IMR-90 (cell line): ENCODE measurements at regions not wholly inside any gene's neighbourhood (a gene's known extent, or its start where the extent isn't known, plus 50 kb on each side); places are given as distances from the start of the nearest gene placed in this dataset.
"Not testable (repeated sequence)": the region's sequence is repeated elsewhere in the genome, so short reads cannot be mapped to it uniquely, and the experiment has no call there.

Experiments used
- ATAC-seq: fragments of 200-7000 bp; cut with Tn5 transposase; 2 replicates; pipeline ENCODE4 v1.9.1; 2020; ENCODE audit warnings: low read depth, mild to moderate bottlenecking, moderate library complexity
- BruUV-seq: library from RNA; stranded (reverse); fragments of 400-500 nt; replicated peaks from 2 replicates; lab custom pipeline; 2021; lab: Mats Ljungman, UMichigan
- CTCF ChIA-PET: fragments of 300-600 bp; formaldehyde crosslinking; extraction: SDS; loops from one replicate; lab custom pipeline; 2021; ENCODE audit warnings: antibody characterized with exemption; lab: Yijun Ruan, JAX
- POLR2A ChIA-PET: fragments of 300-600 bp; sonication (Branson Sonifier 250); formaldehyde crosslinking; loops from one replicate; lab custom pipeline; 2022; ENCODE audit warnings: antibody characterized with exemption; ENCODE audit not compliant: unreplicated experiment; lab: Charles Lee
- DNase-seq: peaks from one replicate; pipeline ENCODE4 v3.0.0; 2013
- H2AFZ ChIP-seq: replicated peaks from 2 replicates; pipeline ENCODE3; 2013; ENCODE audit warnings: low read length, mild to moderate bottlenecking; ENCODE audit not compliant: poor library complexity
- H2AK5ac ChIP-seq: 2 replicates; pipeline ENCODE4 v1.6.1; 2013; ENCODE audit warnings: low read depth, low read length, inconsistent platforms
- H2AK9ac ChIP-seq: replicated peaks from 2 replicates; pipeline ENCODE3; 2013; ENCODE audit warnings: mild to moderate bottlenecking, low read depth, low read length, moderate library complexity; ENCODE audit not compliant: poor library complexity
- H2BK120ac ChIP-seq: 2 replicates; pipeline ENCODE4 v1.6.1; 2013; ENCODE audit warnings: low read depth, low read length, inconsistent platforms
- H2BK15ac ChIP-seq: 3 replicates; pipeline ENCODE4 v1.6.1; 2013; ENCODE audit warnings: low read depth, low read length, inconsistent platforms
- H2BK20ac ChIP-seq: 2 replicates; pipeline ENCODE4 v1.6.1; 2013; ENCODE audit warnings: low read depth, mild to moderate bottlenecking, inconsistent platforms, low read length, moderate library complexity
- H2BK5ac ChIP-seq: 2 replicates; pipeline ENCODE4 v1.6.1; 2013; ENCODE audit warnings: mild to moderate bottlenecking, low read depth, low read length, inconsistent platforms; ENCODE audit not compliant: poor library complexity, severe bottlenecking
- H3K14ac ChIP-seq: replicated peaks from 2 replicates; pipeline ENCODE4 v1.6.1; 2013; ENCODE audit warnings: low read depth, low read length, inconsistent platforms
- H3K18ac ChIP-seq: 2 replicates; pipeline ENCODE4 v1.6.1; 2013; ENCODE audit warnings: low read depth, low read length, control low read depth
- H3K23ac ChIP-seq: 2 replicates; pipeline ENCODE4 v1.6.1; 2013; ENCODE audit warnings: low read depth, low read length, inconsistent platforms
- H3K27ac ChIP-seq: 2 replicates; pipeline ENCODE4 v1.5.1; 2013; ENCODE audit warnings: mild to moderate bottlenecking, control low read depth, low read length; ENCODE audit not compliant: insufficient read depth
- H3K27me3 ChIP-seq: 2 replicates; pipeline ENCODE4 v1.6.1; 2013; ENCODE audit warnings: low read length; ENCODE audit not compliant: control insufficient read depth, insufficient read depth
- H3K36me3 ChIP-seq: 2 replicates; pipeline ENCODE4 v1.6.1; 2013; ENCODE audit warnings: low read length, mixed read lengths; ENCODE audit not compliant: control insufficient read depth, insufficient read depth
- H3K4ac ChIP-seq: 2 replicates; pipeline ENCODE4 v1.6.1; 2013; ENCODE audit warnings: low read depth, low read length, inconsistent platforms
- H3K4me1 ChIP-seq: 2 replicates; pipeline ENCODE4 v1.6.1; 2013; ENCODE audit warnings: low read length, mixed read lengths; ENCODE audit not compliant: control insufficient read depth, insufficient read depth
- H3K4me2 ChIP-seq: 2 replicates; pipeline ENCODE4 v1.6.1; 2013; ENCODE audit warnings: low read depth, mild to moderate bottlenecking, control low read depth, low read length, moderate library complexity
- H3K4me3 ChIP-seq: 2 replicates; pipeline ENCODE4 v1.5.1; 2013; ENCODE audit warnings: low read depth, mild to moderate bottlenecking, control low read depth, low read length, moderate library complexity; ENCODE audit not compliant: insufficient read depth
- H3K56ac ChIP-seq: 2 replicates; pipeline ENCODE4 v1.6.1; 2013; ENCODE audit warnings: low read length, inconsistent platforms; ENCODE audit not compliant: insufficient read depth; ENCODE audit errors: extremely low read depth
- H3K79me1 ChIP-seq, 2 experiments: 2 replicates each; pipeline ENCODE4 v1.6.1; 2013; ENCODE audit warnings: low read length in 2 of 2, inconsistent platforms in 1 of 2, low read depth in 1 of 2
- H3K9ac ChIP-seq: 2 replicates; pipeline ENCODE4 v1.6.1; 2013; ENCODE audit warnings: low read depth, low read length, control low read depth
- H3K9me1 ChIP-seq: 2 replicates; pipeline ENCODE4 v1.6.1; 2013; ENCODE audit warnings: low read length, inconsistent platforms; ENCODE audit not compliant: insufficient read depth
- H3K9me3 ChIP-seq: 2 replicates; pipeline ENCODE4 v1.6.1; 2013; ENCODE audit warnings: low read length; ENCODE audit not compliant: control insufficient read depth, insufficient read depth
- H4K20me1 ChIP-seq: 2 replicates; pipeline ENCODE4 v1.6.1; 2013; ENCODE audit warnings: low read length, inconsistent platforms; ENCODE audit not compliant: insufficient read depth
- H4K5ac ChIP-seq: 2 replicates; pipeline ENCODE4 v1.6.1; 2013; ENCODE audit warnings: mild to moderate bottlenecking, low read depth, low read length, control low read depth
- H4K8ac ChIP-seq, 2 experiments: 2 replicates each; pipeline ENCODE4 v1.6.1; 2013; ENCODE audit warnings: low read depth in 2 of 2, low read length in 2 of 2, control low read depth in 1 of 2, inconsistent platforms in 1 of 2
- H4K91ac ChIP-seq: 2 replicates; pipeline ENCODE4 v1.6.1; 2013; ENCODE audit warnings: low read depth, low read length, inconsistent platforms; ENCODE audit not compliant: insufficient read depth
- BHLHE40 ChIP-seq: fragments of 150-350 bp; IDR thresholded peaks from 2 replicates; pipeline ENCODE4 v1.6.1; 2016; ENCODE audit warnings: mild to moderate bottlenecking, low read depth, low read length
- CEBPB ChIP-seq: IDR thresholded peaks from 2 replicates; pipeline ENCODE4 v1.6.1; 2012; ENCODE audit warnings: low read depth, low read length, improper control_type of control experiment
- MAFK ChIP-seq: IDR thresholded peaks from 2 replicates; pipeline ENCODE4 v1.6.1; 2012; ENCODE audit warnings: low read depth, low read length, improper control_type of control experiment
- POLR2A ChIP-seq: IDR thresholded peaks from 2 replicates; pipeline ENCODE4 v1.6.1; 2012; ENCODE audit warnings: mild to moderate bottlenecking, low read depth, low read length
- RAD21 ChIP-seq: IDR thresholded peaks from 2 replicates; pipeline ENCODE4 v1.6.1; 2012; ENCODE audit warnings: low read length, improper control_type of control experiment
- USF2 ChIP-seq: fragments of 150-350 bp; IDR thresholded peaks from 2 replicates; pipeline ENCODE4 v1.6.1; 2017; ENCODE audit warnings: mild to moderate bottlenecking, antibody characterized with exemption, low read length, low read depth
- WGBS, 2 experiments: methylation state at CpG; one replicate each; pipeline versions ENCODE4 v1.1.5 to v1.1.7; 2013; ENCODE audit warnings: missing lambda C conversion rate in 2 of 2; ENCODE audit not compliant: insufficient read length in 1 of 2; ENCODE audit errors: extremely low coverage in 2 of 2; 5-methylcytosine and 5-hydroxymethylcytosine counted together
- dilution Hi-C: fragments of 300-500 bp; cut with HindIII; formaldehyde crosslinking; loops from one replicate; pipeline ENCODE4 v1.14.3; 2018; ENCODE audit warnings: low sequenced_read_pairs; ENCODE audit not compliant: unreplicated experiment
- in situ Hi-C: fragments of 300-500 bp; cut with MboI; formaldehyde crosslinking; loops from 3 replicates; pipeline ENCODE4 v1.14.3; 2019; ENCODE audit warnings: low sequenced_read_pairs, inconsistent platforms, mixed read lengths
- intact Hi-C: fragments of 100-400 bp; cut with micrococcal nuclease; formaldehyde crosslinking; loops from 2 replicates; pipeline ENCODE4 v1.10.0; 2022

DNA sequence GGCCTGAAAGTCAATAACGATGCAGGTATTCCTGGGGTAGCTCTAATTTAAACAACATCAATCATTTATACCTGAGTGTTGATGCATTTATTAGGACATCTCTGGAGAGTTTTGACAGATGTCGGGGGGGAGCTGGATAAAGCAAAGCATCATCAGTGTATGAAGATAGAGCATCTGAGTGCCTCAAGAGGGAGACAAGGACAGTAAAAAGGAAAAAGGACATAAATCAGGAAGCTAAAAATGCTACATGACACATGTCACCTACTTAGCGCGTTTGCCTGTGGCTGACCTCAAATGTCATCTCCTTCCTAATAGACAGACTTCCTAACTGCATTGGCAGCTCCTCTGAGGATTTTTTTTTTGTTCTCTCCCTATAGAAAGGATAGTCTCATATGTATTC, 259.5 kb upstream of the PKP2 start:
- DNase-seq (no peak), ATAC-seq (no peak)
- H3K4me2 ChIP-seq = no peak overlapping the region
- no peak overlapping the region for H4K91ac ChIP-seq
- H3K79me1 ChIP-seq = no peaks in the 10 kb centered on the region
- H2AK5ac ChIP-seq = no peak overlapping the region
- no peak overlapping the region for H2BK120ac ChIP-seq
- WGBS, 2 experiments = no CpG with 5 or more reads among the region's 4 CpGs
- no peak overlapping the region for H2AK9ac ChIP-seq
- no peak overlapping the region for H4K8ac ChIP-seq
- no peak overlapping the region for H3K9ac ChIP-seq
- POLR2A ChIA-PET = no interaction called here
- no TSS peak for BruUV-seq
- peaks cover 11% of the 10 kb centered on the region for H3K9me3 ChIP-seq
- no peak overlapping the region for H3K4me3 ChIP-seq
- H3K14ac ChIP-seq = no peak overlapping the region
- H3K23ac ChIP-seq = no peak overlapping the region
- no peak overlapping the region for H3K4ac ChIP-seq
- no peak overlapping the region for H2BK15ac ChIP-seq
- H2AFZ ChIP-seq = no peak overlapping the region
- dilution Hi-C loops (no loop called here), intact Hi-C loops (no loop called here), in situ Hi-C loops (no loop called here)
- no peaks in the 10 kb centered on the region for H3K27me3 ChIP-seq
- no peak overlapping the region for H3K56ac ChIP-seq
- H2BK20ac ChIP-seq = no peak overlapping the region
- no peaks in the 10 kb centered on the region for H4K20me1 ChIP-seq
- no peak overlapping the region for H2BK5ac ChIP-seq
- no peak overlapping the region for H3K27ac ChIP-seq
- H3K4me1 ChIP-seq = no peaks in the 10 kb centered on the region
- CTCF ChIA-PET = interaction anchor here (0.6 kb wide), 1 partner anchor 286 kb away, joined by 7 read pairs; no protein-coding TSS in a partner anchor
- no peak for TF ChIP-seq RAD21
- TF ChIP-seq USF2 = no peak
- TF ChIP-seq MAFK = no peak
- no peak for TF ChIP-seq POLR2A
- TF ChIP-seq CEBPB = no peak
- no peak for TF ChIP-seq BHLHE40
- no peaks in the 10 kb centered on the region for H3K36me3 ChIP-seq
- no peak overlapping the region for H4K5ac ChIP-seq
- no peaks in the 10 kb centered on the region for H3K9me1 ChIP-seq
- H3K18ac ChIP-seq = no peak overlapping the region

- BruUV-seq, H3K9me1 ChIP-seq, H4K20me1 ChIP-seq, in situ Hi-C loops, H2AFZ ChIP-seq, H4K5ac ChIP-seq, H3K27me3 ChIP-seq, CTCF ChIA-PET, H3K4me3 ChIP-seq, ATAC-seq, H3K9me3 ChIP-seq, H2AK9ac ChIP-seq, H3K18ac ChIP-seq, DNase-seq, H4K91ac ChIP-seq, H2BK120ac ChIP-seq, H3K4me2 ChIP-seq, H3K4me1 ChIP-seq, H3K9ac ChIP-seq, H2BK5ac ChIP-seq, H3K56ac ChIP-seq, H3K4ac ChIP-seq, H2AK5ac ChIP-seq, H2BK15ac ChIP-seq, H3K79me1 ChIP-seq, POLR2A ChIA-PET, H3K23ac ChIP-seq, H2BK20ac ChIP-seq, H3K36me3 ChIP-seq, H3K27ac ChIP-seq, intact Hi-C loops, H4K8ac ChIP-seq, dilution Hi-C loops, H3K14ac ChIP-seq: not testable (repeated sequence)
- WGBS, 2 experiments = no CpG with 5 or more reads among the region's 8 CpGs
Measured at GRCh38 chr12:33147292-33147691, 250.7 kb upstream of the PKP2 start.
